ENCODE measurements at regions not wholly inside any gene's neighbourhood (a gene's known extent, or its start where the extent isn't known, plus 50 kb on each side); places are given as distances from the start of the nearest gene placed in this dataset.
A peak's percentile ranks its signal among the peaks of the same experiment; 100 is the strongest.

DNA sequence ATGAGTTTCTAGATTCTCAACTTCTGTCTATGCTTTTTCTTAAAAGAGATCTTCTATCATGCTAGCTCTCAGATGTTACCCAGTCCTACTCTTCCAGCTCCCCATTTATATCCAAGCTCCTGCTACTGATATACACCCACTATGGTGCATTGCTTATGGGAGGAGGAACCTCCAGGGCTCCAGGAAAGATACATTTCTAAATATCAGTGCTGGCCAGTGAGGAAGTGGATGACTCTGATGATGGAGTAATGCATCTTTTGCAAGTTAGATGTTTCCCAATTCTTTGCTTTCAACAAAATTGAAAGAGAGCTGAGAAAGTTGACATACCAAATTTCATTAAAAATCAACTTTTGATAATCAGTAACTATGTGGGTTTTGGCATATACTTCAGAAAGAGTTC is 105.7 kb upstream of the RESF1 start:
- peaks cover 28% of the 10 kb centered on the region for H3K9me3 ChIP-seq (ENCODE audit: low read depth)
- H3K4me3 Mint-ChIP-seq: no peak overlapping the region
- TF ChIP-seq EZH2 (IDR thresholded peaks at IDR 0.05): no peak
- TF ChIP-seq, protein P1, sequence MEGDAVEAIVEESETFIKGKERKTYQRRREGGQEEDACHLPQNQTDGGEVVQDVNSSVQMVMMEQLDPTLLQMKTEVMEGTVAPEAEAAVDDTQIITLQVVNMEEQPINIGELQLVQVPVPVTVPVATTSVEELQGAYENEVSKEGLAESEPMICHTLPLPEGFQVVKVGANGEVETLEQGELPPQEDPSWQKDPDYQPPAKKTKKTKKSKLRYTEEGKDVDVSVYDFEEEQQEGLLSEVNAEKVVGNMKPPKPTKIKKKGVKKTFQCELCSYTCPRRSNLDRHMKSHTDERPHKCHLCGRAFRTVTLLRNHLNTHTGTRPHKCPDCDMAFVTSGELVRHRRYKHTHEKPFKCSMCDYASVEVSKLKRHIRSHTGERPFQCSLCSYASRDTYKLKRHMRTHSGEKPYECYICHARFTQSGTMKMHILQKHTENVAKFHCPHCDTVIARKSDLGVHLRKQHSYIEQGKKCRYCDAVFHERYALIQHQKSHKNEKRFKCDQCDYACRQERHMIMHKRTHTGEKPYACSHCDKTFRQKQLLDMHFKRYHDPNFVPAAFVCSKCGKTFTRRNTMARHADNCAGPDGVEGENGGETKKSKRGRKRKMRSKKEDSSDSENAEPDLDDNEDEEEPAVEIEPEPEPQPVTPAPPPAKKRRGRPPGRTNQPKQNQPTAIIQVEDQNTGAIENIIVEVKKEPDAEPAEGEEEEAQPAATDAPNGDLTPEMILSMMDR (IDR thresholded peaks at IDR 0.05): no peak
- no peak for TF ChIP-seq EZH2phosphoT487 (IDR thresholded peaks at IDR 0.05)
- H2AFZ ChIP-seq (replicated peaks): no peak overlapping the region
- H3K27me3 ChIP-seq: no peaks in the 10 kb centered on the region
- no peak overlapping the region for H3K27ac ChIP-seq
- H3K4me1 ChIP-seq: no peaks in the 10 kb centered on the region
- H3K27ac Mint-ChIP-seq: no peak overlapping the region
- no peak overlapping the region for H3K9ac ChIP-seq
- peaks cover 3% of the 10 kb centered on the region for H3K4me1 Mint-ChIP-seq
- H3K9me3 Mint-ChIP-seq: peaks cover 29% of the 10 kb centered on the region
- H3K4me3 ChIP-seq: no peak overlapping the region
- no peaks in the 10 kb centered on the region for H4K20me1 ChIP-seq (ENCODE audit: low read depth)
- no peaks in the 10 kb centered on the region for H3K36me3 Mint-ChIP-seq
- H3K79me2 ChIP-seq (ENCODE audit: low read depth): no peaks in the 10 kb centered on the region
- peaks cover 4% of the 10 kb centered on the region for H3F3A ChIP-seq (ENCODE audit: low read depth)
- no peak for DNase-seq (ENCODE audit: low spot score)
- no peak overlapping the region for H3K4me2 ChIP-seq
- no peaks in the 10 kb centered on the region for H3K27me3 Mint-ChIP-seq (ENCODE audit: insufficient read depth, low read depth)
- peaks cover 9% of the 10 kb centered on the region for H3K36me3 ChIP-seq

DNA sequence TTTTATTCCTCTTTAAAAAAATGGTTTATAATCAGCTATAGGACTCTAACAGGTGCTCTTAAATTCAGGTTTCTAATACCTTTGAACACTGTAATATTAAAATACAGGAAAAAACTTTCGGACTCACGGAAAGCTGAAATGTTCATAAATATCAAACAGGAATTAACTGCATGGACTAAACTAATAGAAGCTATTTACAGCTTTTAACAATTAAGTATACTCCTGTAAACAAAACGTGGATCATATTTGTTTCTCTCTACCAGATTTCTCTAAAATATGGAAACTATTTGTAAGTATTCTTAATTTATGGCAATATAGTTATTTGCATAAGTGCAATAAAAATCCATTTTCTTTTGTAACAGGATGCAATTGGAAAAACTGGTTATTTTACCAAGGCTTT is 108.9 kb upstream of the RESF1 start:
- no peaks in the 10 kb centered on the region for H3K36me3 Mint-ChIP-seq

DNA sequence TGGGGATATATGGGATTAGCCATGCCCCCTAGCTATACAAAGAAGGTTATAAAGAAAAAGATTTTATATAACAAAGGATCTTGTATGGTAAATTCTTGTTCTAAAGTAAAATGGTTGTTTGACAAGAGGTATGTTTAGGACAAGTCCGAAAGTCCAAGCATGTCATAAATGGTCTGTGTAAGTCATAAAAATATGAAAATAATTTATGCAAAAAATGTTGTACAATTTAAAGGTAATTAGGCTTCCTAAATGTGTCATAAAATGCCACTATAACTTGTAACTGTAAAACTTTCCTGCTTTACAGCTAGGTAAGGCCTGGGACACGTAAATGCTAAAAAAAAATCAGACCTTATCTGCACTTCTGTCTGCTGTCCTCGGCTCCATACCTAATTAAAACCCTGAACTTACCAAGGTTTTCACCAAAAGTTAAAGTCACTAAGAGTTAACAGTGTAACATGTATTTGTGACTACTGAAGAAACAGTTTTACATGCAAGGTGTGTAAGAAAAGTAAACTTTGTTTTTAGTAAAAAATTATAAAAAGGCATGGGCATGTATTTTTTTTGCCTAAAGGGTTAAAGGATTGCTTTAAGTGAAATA is 110.0 kb upstream of the RESF1 start:
- no peak overlapping the region for H3K27ac ChIP-seq
- no peaks in the 10 kb centered on the region for H4K20me1 ChIP-seq (ENCODE audit: low read depth)
- H3K27me3 Mint-ChIP-seq (ENCODE audit: insufficient read depth, low read depth): no peaks in the 10 kb centered on the region
- H3K36me3 ChIP-seq: peaks cover 9% of the 10 kb centered on the region
- TF ChIP-seq EZH2 (IDR thresholded peaks at IDR 0.05) (no peak), EZH2phosphoT487 (IDR thresholded peaks at IDR 0.05) (no peak)
- TF ChIP-seq, protein P1 (IDR thresholded peaks at IDR 0.05): no peak
- H3K36me3 Mint-ChIP-seq: no peaks in the 10 kb centered on the region
- H2AFZ ChIP-seq (replicated peaks): no peak overlapping the region
- H3K4me2 ChIP-seq: no peak overlapping the region
- H3K27me3 ChIP-seq: no peaks in the 10 kb centered on the region
- peaks cover 4% of the 10 kb centered on the region for H3F3A ChIP-seq (ENCODE audit: low read depth)
- no peak overlapping the region for H3K4me3 ChIP-seq
- peaks cover 2% of the 10 kb centered on the region for H3K4me1 Mint-ChIP-seq
- H3K9me3 Mint-ChIP-seq: peaks cover 59% of the 10 kb centered on the region
- H3K79me2 ChIP-seq (ENCODE audit: low read depth): no peaks in the 10 kb centered on the region
- no peak overlapping the region for H3K4me3 Mint-ChIP-seq
- H3K27ac Mint-ChIP-seq: no peak overlapping the region
- no peaks in the 10 kb centered on the region for H3K4me1 ChIP-seq
- no peak overlapping the region for H3K9ac ChIP-seq
- DNase-seq (ENCODE audit: low spot score): peak; percentile 40
- H3K9me3 ChIP-seq (ENCODE audit: low read depth): peaks cover 34% of the 10 kb centered on the region

More for the DNA sequence above, 108.9 kb upstream of the RESF1 start:
- H3K4me3 ChIP-seq: no peak overlapping the region
- H3K4me1 Mint-ChIP-seq: peaks cover 3% of the 10 kb centered on the region
- TF ChIP-seq, protein P1 (IDR thresholded peaks at IDR 0.05): no peak
- TF ChIP-seq EZH2phosphoT487 (IDR thresholded peaks at IDR 0.05) (no peak), EZH2 (IDR thresholded peaks at IDR 0.05) (no peak)
- DNase-seq (ENCODE audit: low spot score): no peak
- peaks cover 34% of the 10 kb centered on the region for H3K9me3 ChIP-seq (ENCODE audit: low read depth)
- no peak overlapping the region for H3K4me2 ChIP-seq
- H3K27ac ChIP-seq: no peak overlapping the region
- H3K27me3 ChIP-seq: no peaks in the 10 kb centered on the region
- H3K9ac ChIP-seq: no peak overlapping the region
- H3K27ac Mint-ChIP-seq: no peak overlapping the region
- no peaks in the 10 kb centered on the region for H3K27me3 Mint-ChIP-seq (ENCODE audit: insufficient read depth, low read depth)
- H3K9me3 Mint-ChIP-seq: peaks cover 54% of the 10 kb centered on the region
- no peak overlapping the region for H3K4me3 Mint-ChIP-seq
- H3K79me2 ChIP-seq (ENCODE audit: low read depth): no peaks in the 10 kb centered on the region
- no peaks in the 10 kb centered on the region for H4K20me1 ChIP-seq (ENCODE audit: low read depth)
- no peaks in the 10 kb centered on the region for H3K4me1 ChIP-seq
- peaks cover 4% of the 10 kb centered on the region for H3F3A ChIP-seq (ENCODE audit: low read depth)
- peaks cover 9% of the 10 kb centered on the region for H3K36me3 ChIP-seq
- no peak overlapping the region for H2AFZ ChIP-seq (replicated peaks)

Data from neural progenitor cell (in vitro differentiated cells).